Stomach smooth muscle (tissue), 2 donors: ENCODE measurements at regions not wholly inside any gene's neighbourhood (a gene's known extent, or its start where the extent isn't known, plus 50 kb on each side); places are given as distances from the start of the nearest gene placed in this dataset.

ENCODE experiments used
- H3K27ac ChIP-seq: one replicate; pipeline ENCODE4 v1.7.0; 2013; ENCODE audit warnings: mild to moderate bottlenecking, low read length, inconsistent platforms
- H3K27me3 ChIP-seq, 2 donors: one replicate each; pipeline ENCODE4 v1.7.0; 2013; ENCODE audit warnings: low read length in 2 of 2; ENCODE audit not compliant: insufficient read depth in 2 of 2, control insufficient read depth in 1 of 2
- H3K36me3 ChIP-seq, 2 donors: one replicate each; pipeline ENCODE4 v1.7.0; 2013; ENCODE audit warnings: low read length in 2 of 2; ENCODE audit not compliant: control insufficient read depth in 2 of 2, insufficient read depth in 2 of 2
- H3K4me1 ChIP-seq: one replicate; pipeline ENCODE4 v1.7.0; 2013; ENCODE audit warnings: low read length; ENCODE audit not compliant: control insufficient read depth, insufficient read depth
- H3K4me3 ChIP-seq, 2 donors: one replicate each; pipeline ENCODE4 v1.7.0; 2013; ENCODE audit warnings: low read length in 2 of 2
- H3K9ac ChIP-seq, 2 donors: one replicate each; pipeline ENCODE4 v1.7.0; 2013; ENCODE audit warnings: low read length in 2 of 2, mild to moderate bottlenecking in 1 of 2
- H3K9me3 ChIP-seq, 2 donors: one replicate each; pipeline ENCODE4 v1.7.0; 2013; ENCODE audit warnings: low read length in 2 of 2; ENCODE audit not compliant: control insufficient read depth in 2 of 2
- donor health status: healthy.
- donor health status: Pancreatic carcinoma.

- Histone ChIP-seq H3K4me1 (no peaks in the 10 kb centered on the region), H3K4me3 (no peak overlapping the region), H3K9ac (no peak overlapping the region), H3K9me3 (no peaks in the 10 kb centered on the region), H3K27ac (no peak overlapping the region), H3K27me3 (no peaks in the 10 kb centered on the region), H3K36me3 (no peaks in the 10 kb centered on the region)
These were observed 519.6 kb upstream of the LINC00305 start for GRCh38 chr18:64668461-64668962.

GRCh38 chr18:64663086-64663485, 514.2 kb upstream of the LINC00305 start:
- H3K27me3 ChIP-seq = no peaks in the 10 kb centered on the region
- H3K27ac ChIP-seq = no peak overlapping the region
- no peaks in the 10 kb centered on the region for H3K9me3 ChIP-seq
- H3K36me3 ChIP-seq = no peaks in the 10 kb centered on the region
- no peak overlapping the region for H3K9ac ChIP-seq
- no peaks in the 10 kb centered on the region for H3K4me1 ChIP-seq
- H3K4me3 ChIP-seq = no peak overlapping the region

GRCh38 chr18:64659196-64659595, 510.3 kb upstream of the LINC00305 start:
- Histone ChIP-seq H3K27me3 (no peaks in the 10 kb centered on the region), H3K4me1 (no peaks in the 10 kb centered on the region), H3K4me3 (no peak overlapping the region), H3K27ac (no peak overlapping the region), H3K9ac (no peak overlapping the region), H3K36me3 (no peaks in the 10 kb centered on the region), H3K9me3 (no peaks in the 10 kb centered on the region)

GRCh38 chr18:64653068-64653467, 504.2 kb upstream of the LINC00305 start:
- Histone ChIP-seq H3K9ac (no peak overlapping the region), H3K36me3 (no peaks in the 10 kb centered on the region), H3K4me3 (no peak overlapping the region), H3K27ac (no peak overlapping the region), H3K27me3 (no peaks in the 10 kb centered on the region), H3K9me3 (no peaks in the 10 kb centered on the region), H3K4me1 (no peaks in the 10 kb centered on the region)

GRCh38 chr18:64650068-64650467, 501.2 kb upstream of the LINC00305 start:
- Histone ChIP-seq H3K4me3 (no peak overlapping the region), H3K9ac (no peak overlapping the region), H3K9me3 (no peaks in the 10 kb centered on the region), H3K4me1 (no peaks in the 10 kb centered on the region), H3K27me3 (peaks cover 0 to 2% of the 10 kb centered on the region in 2 donors), H3K36me3 (no peaks in the 10 kb centered on the region), H3K27ac (no peak overlapping the region)

GRCh38 chr18:64645753-64646152, 496.9 kb upstream of the LINC00305 start:
- Histone ChIP-seq H3K9ac (no peak overlapping the region), H3K4me1 (no peaks in the 10 kb centered on the region), H3K4me3 (no peak overlapping the region), H3K9me3 (no peaks in the 10 kb centered on the region), H3K27ac (no peak overlapping the region), H3K27me3 (peaks cover 0 to 2% of the 10 kb centered on the region in 2 donors), H3K36me3 (no peaks in the 10 kb centered on the region)

GRCh38 chr18:64639536-64639935, 490.6 kb upstream of the LINC00305 start:
- Histone ChIP-seq H3K27me3 (no peaks in the 10 kb centered on the region), H3K4me1 (no peaks in the 10 kb centered on the region), H3K9me3 (peaks cover 0 to 6% of the 10 kb centered on the region in 2 donors), H3K27ac (no peak overlapping the region), H3K4me3 (no peak overlapping the region), H3K36me3 (no peaks in the 10 kb centered on the region), H3K9ac (no peak overlapping the region)

GRCh38 chr18:64620971-64621560, 472.2 kb upstream of the LINC00305 start:
- H3K9me3 ChIP-seq = no peaks in the 10 kb centered on the region
- no peaks in the 10 kb centered on the region for H3K36me3 ChIP-seq
- no peaks in the 10 kb centered on the region for H3K27me3 ChIP-seq
- H3K9ac ChIP-seq = no peak overlapping the region
- no peak overlapping the region for H3K4me3 ChIP-seq
- no peak overlapping the region for H3K27ac ChIP-seq
- no peaks in the 10 kb centered on the region for H3K4me1 ChIP-seq

- Histone ChIP-seq H3K4me1 (no peaks in the 10 kb centered on the region), H3K9me3 (no peaks in the 10 kb centered on the region), H3K27me3 (no peaks in the 10 kb centered on the region), H3K27ac (no peak overlapping the region), H3K36me3 (no peaks in the 10 kb centered on the region), H3K4me3 (no peak overlapping the region), H3K9ac (no peak overlapping the region)
These were observed 469.5 kb upstream of the LINC00305 start for GRCh38 chr18:64618390-64618789.

- H3K4me3 ChIP-seq = no peak overlapping the region
- H3K9me3 ChIP-seq = no peaks in the 10 kb centered on the region
- H3K9ac ChIP-seq = no peak overlapping the region
- no peaks in the 10 kb centered on the region for H3K27me3 ChIP-seq
- no peak overlapping the region for H3K27ac ChIP-seq
- no peaks in the 10 kb centered on the region for H3K36me3 ChIP-seq
- no peaks in the 10 kb centered on the region for H3K4me1 ChIP-seq
These were observed 466.1 kb upstream of the LINC00305 start for GRCh38 chr18:64615021-64615420.

- H3K9me3 ChIP-seq = no peaks in the 10 kb centered on the region
- no peak overlapping the region for H3K27ac ChIP-seq
- no peaks in the 10 kb centered on the region for H3K27me3 ChIP-seq
- H3K4me3 ChIP-seq = no peak overlapping the region
- no peaks in the 10 kb centered on the region for H3K4me1 ChIP-seq
- no peaks in the 10 kb centered on the region for H3K36me3 ChIP-seq
- H3K9ac ChIP-seq = no peak overlapping the region
These were observed 465.6 kb upstream of the LINC00305 start for GRCh38 chr18:64614446-64614845.
